ENCODE measurements at regions not wholly inside any gene's neighbourhood (a gene's known extent, or its start where the extent isn't known, plus 50 kb on each side); places are given as distances from the start of the nearest gene placed in this dataset.

GRCh38 chr5:26691486-26691885 lies 346.9 kb downstream of the CDH9 start:
- in situ Hi-C loops (cut with MboI; ENCODE audit: low pct_unique_long_range_greater_than_20kb, low sequenced_read_pairs): no loop called here
- DNase-seq: no peak

GRCh38 chr5:26690511-26690910 lies 347.9 kb downstream of the CDH9 start:
- DNase-seq: no peak
- in situ Hi-C loops (cut with MboI; ENCODE audit: low pct_unique_long_range_greater_than_20kb, low sequenced_read_pairs): no loop called here

GRCh38 chr5:26681861-26682260 lies 356.5 kb downstream of the CDH9 start:
- DNase-seq: no peak

GRCh38 chr5:26674846-26675245 lies 363.5 kb downstream of the CDH9 start:
- in situ Hi-C loops (cut with MboI; ENCODE audit: low pct_unique_long_range_greater_than_20kb, low sequenced_read_pairs): no loop called here
- no peak for DNase-seq

More at GRCh38 chr5:26681861-26682260, 356.5 kb downstream of the CDH9 start:
- in situ Hi-C loops (cut with MboI; ENCODE audit: low pct_unique_long_range_greater_than_20kb, low sequenced_read_pairs): no loop called here

- in situ Hi-C loops (cut with MboI; ENCODE audit: low pct_unique_long_range_greater_than_20kb, low sequenced_read_pairs): no loop called here
- DNase-seq: no peak
Measured at GRCh38 chr5:26669523-26669922, 368.9 kb downstream of the CDH9 start.

GRCh38 chr5:26669031-26669430 lies 369.4 kb downstream of the CDH9 start:
- DNase-seq: no peak
- in situ Hi-C loops (cut with MboI; ENCODE audit: low pct_unique_long_range_greater_than_20kb, low sequenced_read_pairs): no loop called here

- no peak for DNase-seq
- in situ Hi-C loops (cut with MboI; ENCODE audit: low pct_unique_long_range_greater_than_20kb, low sequenced_read_pairs): no loop called here
Measured at GRCh38 chr5:26666371-26666770, 372.0 kb downstream of the CDH9 start.

- DNase-seq: no peak
- in situ Hi-C loops (cut with MboI; ENCODE audit: low pct_unique_long_range_greater_than_20kb, low sequenced_read_pairs): no loop called here
Measured at GRCh38 chr5:26663500-26663899, 374.9 kb downstream of the CDH9 start.

- no peak for DNase-seq
Measured at GRCh38 chr5:26662806-26663360, 375.5 kb downstream of the CDH9 start.

GRCh38 chr5:26660116-26660515 lies 378.3 kb downstream of the CDH9 start:
- DNase-seq: no peak
- in situ Hi-C loops (cut with MboI; ENCODE audit: low pct_unique_long_range_greater_than_20kb, low sequenced_read_pairs): no loop called here

More at GRCh38 chr5:26662806-26663360, 375.5 kb downstream of the CDH9 start:
- in situ Hi-C loops (cut with MboI; ENCODE audit: low pct_unique_long_range_greater_than_20kb, low sequenced_read_pairs): no loop called here

GRCh38 chr5:26649000-26649399 lies 389.4 kb downstream of the CDH9 start:
- no peak for DNase-seq
- in situ Hi-C loops (cut with MboI; ENCODE audit: low pct_unique_long_range_greater_than_20kb, low sequenced_read_pairs): no loop called here

- in situ Hi-C loops (cut with MboI; ENCODE audit: low pct_unique_long_range_greater_than_20kb, low sequenced_read_pairs): no loop called here
- no peak for DNase-seq
Measured at GRCh38 chr5:26647781-26648180, 390.6 kb downstream of the CDH9 start.

- in situ Hi-C loops (cut with MboI; ENCODE audit: low pct_unique_long_range_greater_than_20kb, low sequenced_read_pairs): no loop called here
- no peak for DNase-seq
Measured at GRCh38 chr5:26645659-26646058, 392.7 kb downstream of the CDH9 start.

GRCh38 chr5:26641492-26641891 lies 396.9 kb downstream of the CDH9 start:
- DNase-seq: no peak
- in situ Hi-C loops (cut with MboI; ENCODE audit: low pct_unique_long_range_greater_than_20kb, low sequenced_read_pairs): no loop called here

GRCh38 chr5:26625099-26625498 lies 413.3 kb downstream of the CDH9 start:
- in situ Hi-C loops (cut with MboI; ENCODE audit: low pct_unique_long_range_greater_than_20kb, low sequenced_read_pairs): no loop called here
- DNase-seq: no peak

- in situ Hi-C loops (cut with MboI; ENCODE audit: low pct_unique_long_range_greater_than_20kb, low sequenced_read_pairs): no loop called here
- DNase-seq: no peak
Measured at GRCh38 chr5:26622947-26623346, 415.4 kb downstream of the CDH9 start.

GRCh38 chr5:26610577-26610976 lies 427.8 kb downstream of the CDH9 start:
- DNase-seq: no peak
- in situ Hi-C loops (cut with MboI; ENCODE audit: low pct_unique_long_range_greater_than_20kb, low sequenced_read_pairs): no loop called here

GRCh38 chr5:26601563-26601962 lies 436.8 kb downstream of the CDH9 start:
- DNase-seq: no peak
- in situ Hi-C loops (cut with MboI; ENCODE audit: low pct_unique_long_range_greater_than_20kb, low sequenced_read_pairs): no loop called here

GRCh38 chr5:26582350-26583045 lies 455.9 kb downstream of the CDH9 start:
- in situ Hi-C loops (cut with MboI; ENCODE audit: low pct_unique_long_range_greater_than_20kb, low sequenced_read_pairs): no loop called here
- no peak for DNase-seq

- no peak for DNase-seq
- in situ Hi-C loops (cut with MboI; ENCODE audit: low pct_unique_long_range_greater_than_20kb, low sequenced_read_pairs): no loop called here
Measured at GRCh38 chr5:26579712-26580111, 458.7 kb downstream of the CDH9 start.

- in situ Hi-C loops (cut with MboI; ENCODE audit: low pct_unique_long_range_greater_than_20kb, low sequenced_read_pairs): no loop called here
- no peak for DNase-seq
Measured at GRCh38 chr5:26578002-26578401, 460.4 kb downstream of the CDH9 start.

Measured in KBM-7 (cell line).